Hepatocyte (in vitro differentiated cells): ENCODE measurements at regions not wholly inside any gene's neighbourhood (a gene's known extent, or its start where the extent isn't known, plus 50 kb on each side); places are given as distances from the start of the nearest gene placed in this dataset.

Source experiments
- DNase-seq: peaks from one replicate; pipeline ENCODE4 v3.0.0-alpha.2; 2016; ENCODE audit warnings: low spot score
- H2AFZ ChIP-seq: fragments of 200-600 bp; sonication (generic); 2 replicates; pipeline ENCODE4 v1.6.0; 2016; ENCODE audit warnings: antibody characterized with exemption, mild to moderate bottlenecking
- H3K27ac ChIP-seq: fragments of 200-600 bp; sonication (generic); 2 replicates; pipeline ENCODE4 v1.5.1; 2016; ENCODE audit warnings: mild to moderate bottlenecking
- H3K27me3 ChIP-seq: fragments of 200-600 bp; sonication (generic); 2 replicates; pipeline ENCODE4 v1.6.1; 2016
- H3K36me3 ChIP-seq: fragments of 200-600 bp; sonication (generic); replicated peaks from 2 replicates; pipeline ENCODE4 v1.5.1; 2016; ENCODE audit warnings: low read depth; ENCODE audit not compliant: insufficient read depth
- H3K4me1 ChIP-seq: fragments of 200-600 bp; sonication (generic); 2 replicates; pipeline ENCODE4 v1.5.1; 2016; ENCODE audit warnings: mild to moderate bottlenecking, moderate library complexity; ENCODE audit not compliant: insufficient read depth
- H3K4me2 ChIP-seq: fragments of 200-600 bp; sonication (generic); 2 replicates; pipeline ENCODE4 v1.6.0; 2016
- H3K4me3 ChIP-seq: fragments of 200-600 bp; sonication (generic); 2 replicates; pipeline ENCODE4 v1.5.1; 2016; ENCODE audit warnings: mild to moderate bottlenecking
- H3K79me2 ChIP-seq: fragments of 200-600 bp; sonication (generic); 2 replicates; pipeline ENCODE4 v1.6.0; 2017; ENCODE audit warnings: mild to moderate bottlenecking
- H3K9me2 ChIP-seq: fragments of 200-600 bp; sonication (generic); replicated peaks from 2 replicates; pipeline ENCODE4 v1.6.0; 2017; ENCODE audit warnings: mild to moderate bottlenecking; ENCODE audit not compliant: insufficient read depth
- H3K9me3 ChIP-seq: fragments of 200-600 bp; sonication (generic); 2 replicates; pipeline ENCODE4 v1.5.1; 2016; ENCODE audit warnings: low read depth, mild to moderate bottlenecking
- H4K20me1 ChIP-seq: fragments of 200-600 bp; sonication (generic); 2 replicates; pipeline ENCODE4 v1.6.0; 2016; ENCODE audit warnings: mild to moderate bottlenecking; ENCODE audit not compliant: insufficient read depth, poor library complexity, severe bottlenecking
- EZH2 ChIP-seq: fragments of 200-600 bp; sonication (generic); IDR thresholded peaks from 2 replicates; pipeline ENCODE4 v1.6.1; 2016; ENCODE audit warnings: antibody characterized with exemption, mild to moderate bottlenecking, borderline replicate concordance
- EZH2phosphoT487 ChIP-seq: fragments of 200-600 bp; sonication (generic); IDR thresholded peaks from one replicate; pipeline ENCODE4 v1.6.1; 2018; ENCODE audit warnings: antibody characterized with exemption, mild to moderate bottlenecking, low read depth, moderate library complexity; ENCODE audit not compliant: unreplicated experiment, severe bottlenecking
- WGBS: methylation state at CpG from one replicate; pipeline ENCODE4 v1.1.6; 2016; ENCODE audit warnings: low lambda C conversion rate; ENCODE audit errors: missing lambda C conversion rate; 5-methylcytosine and 5-hydroxymethylcytosine counted together
- TF ChIP-seq, protein P1 (sequence below): fragments of 200-600 bp; sonication (generic); IDR thresholded peaks from 2 replicates; pipeline ENCODE4 v1.5.1; 2016; ENCODE audit warnings: antibody characterized with exemption, mild to moderate bottlenecking; ENCODE audit not compliant: poor library complexity

DNA sequence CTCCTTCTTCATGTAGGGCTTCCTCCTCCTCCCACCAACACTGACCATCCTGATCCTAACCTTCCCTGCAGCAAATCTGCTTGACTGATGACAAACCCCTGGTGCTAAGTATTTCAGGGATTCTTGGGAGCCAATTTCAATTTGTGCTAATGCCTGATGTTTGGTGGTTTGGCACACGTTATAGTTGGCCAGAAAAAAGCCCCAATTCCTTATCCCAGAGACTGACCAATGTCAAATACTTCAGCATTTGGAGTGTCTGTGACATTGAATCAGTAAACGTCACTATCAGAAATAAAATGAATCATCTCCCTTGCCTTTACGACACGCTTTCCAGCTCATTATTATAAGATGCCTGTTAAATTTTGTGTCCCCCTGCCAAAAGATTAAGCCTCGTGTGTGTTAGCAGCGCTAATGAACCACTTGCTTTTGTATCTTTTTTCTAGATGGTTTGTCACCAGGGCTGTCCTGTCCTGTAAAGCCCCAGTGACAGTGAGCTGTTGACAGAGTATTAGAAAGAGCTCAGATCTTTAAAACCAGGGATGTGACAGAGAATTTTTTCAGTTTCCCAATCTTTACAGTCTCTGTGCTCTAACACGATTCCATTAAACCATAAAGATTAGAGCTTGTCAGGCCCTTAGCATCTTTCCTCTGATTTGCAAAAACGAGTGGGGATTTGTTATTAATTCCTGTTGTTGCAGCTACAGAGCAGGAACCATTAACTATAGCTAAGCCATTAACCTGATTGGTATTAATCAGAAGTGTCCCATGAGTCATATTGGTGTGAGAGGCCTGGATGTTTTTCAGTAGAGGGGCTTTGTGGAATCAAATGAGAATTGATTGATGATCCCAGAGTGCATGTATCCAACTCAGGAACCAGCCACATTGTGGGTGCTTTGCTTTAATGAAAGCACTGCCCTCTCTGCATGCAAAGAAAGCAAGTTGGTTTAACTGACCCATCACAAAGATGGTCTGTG, 665.1 kb upstream of the PLXNA2 start:
- Histone ChIP-seq H3K27me3 (no peaks in the 10 kb centered on the region), H2AFZ (no peak overlapping the region), H3K27ac (no peak overlapping the region), H3K4me3 (no peak overlapping the region), H3K9me2 (no peaks in the 10 kb centered on the region), H3K36me3 (no peaks in the 10 kb centered on the region), H3K4me1 (no peaks in the 10 kb centered on the region), H3K9me3 (no peaks in the 10 kb centered on the region), H3K4me2 (no peak overlapping the region), H3K79me2 (no peaks in the 10 kb centered on the region), H4K20me1 (no peaks in the 10 kb centered on the region)
- TF ChIP-seq EZH2phosphoT487, result no peak
- TF ChIP-seq, protein P1, sequence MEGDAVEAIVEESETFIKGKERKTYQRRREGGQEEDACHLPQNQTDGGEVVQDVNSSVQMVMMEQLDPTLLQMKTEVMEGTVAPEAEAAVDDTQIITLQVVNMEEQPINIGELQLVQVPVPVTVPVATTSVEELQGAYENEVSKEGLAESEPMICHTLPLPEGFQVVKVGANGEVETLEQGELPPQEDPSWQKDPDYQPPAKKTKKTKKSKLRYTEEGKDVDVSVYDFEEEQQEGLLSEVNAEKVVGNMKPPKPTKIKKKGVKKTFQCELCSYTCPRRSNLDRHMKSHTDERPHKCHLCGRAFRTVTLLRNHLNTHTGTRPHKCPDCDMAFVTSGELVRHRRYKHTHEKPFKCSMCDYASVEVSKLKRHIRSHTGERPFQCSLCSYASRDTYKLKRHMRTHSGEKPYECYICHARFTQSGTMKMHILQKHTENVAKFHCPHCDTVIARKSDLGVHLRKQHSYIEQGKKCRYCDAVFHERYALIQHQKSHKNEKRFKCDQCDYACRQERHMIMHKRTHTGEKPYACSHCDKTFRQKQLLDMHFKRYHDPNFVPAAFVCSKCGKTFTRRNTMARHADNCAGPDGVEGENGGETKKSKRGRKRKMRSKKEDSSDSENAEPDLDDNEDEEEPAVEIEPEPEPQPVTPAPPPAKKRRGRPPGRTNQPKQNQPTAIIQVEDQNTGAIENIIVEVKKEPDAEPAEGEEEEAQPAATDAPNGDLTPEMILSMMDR, result no peak
- no peak for TF ChIP-seq EZH2
- 45% methylated on average over 8 of the region's 8 CpGs for WGBS
- no peak for DNase-seq

DNA sequence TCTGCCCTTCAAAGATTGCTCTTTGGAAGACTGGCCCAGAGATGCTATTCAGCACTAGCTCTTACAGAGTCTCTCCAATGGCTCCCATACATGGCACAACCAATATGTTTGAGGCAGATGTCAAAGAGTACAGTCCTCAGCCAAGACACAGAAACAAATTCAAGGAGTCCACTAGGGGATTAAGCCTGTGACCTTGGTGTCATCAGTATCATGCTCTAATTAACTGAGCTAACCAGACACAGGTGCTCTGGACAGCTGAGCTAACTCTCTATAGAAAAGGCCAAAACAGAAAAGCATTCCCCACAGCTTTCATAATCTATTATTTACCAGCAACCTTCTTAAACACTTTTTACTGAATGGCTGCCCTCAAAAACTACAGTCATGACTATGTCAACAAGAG, 666.0 kb upstream of the PLXNA2 start:
- no peaks in the 10 kb centered on the region for H3K79me2 ChIP-seq
- H3K27ac ChIP-seq, result no peak overlapping the region
- H3K9me2 ChIP-seq, result no peaks in the 10 kb centered on the region
- no peaks in the 10 kb centered on the region for H3K36me3 ChIP-seq
- no peak for DNase-seq
- TF ChIP-seq, protein P1, result no peak
- TF ChIP-seq EZH2phosphoT487 (no peak), EZH2 (no peak)
- H3K27me3 ChIP-seq, result no peaks in the 10 kb centered on the region
- no peak overlapping the region for H3K4me3 ChIP-seq
- H4K20me1 ChIP-seq, result no peaks in the 10 kb centered on the region
- H3K4me2 ChIP-seq, result no peak overlapping the region
- no peak overlapping the region for H2AFZ ChIP-seq
- H3K9me3 ChIP-seq, result no peaks in the 10 kb centered on the region
- no peaks in the 10 kb centered on the region for H3K4me1 ChIP-seq

DNA sequence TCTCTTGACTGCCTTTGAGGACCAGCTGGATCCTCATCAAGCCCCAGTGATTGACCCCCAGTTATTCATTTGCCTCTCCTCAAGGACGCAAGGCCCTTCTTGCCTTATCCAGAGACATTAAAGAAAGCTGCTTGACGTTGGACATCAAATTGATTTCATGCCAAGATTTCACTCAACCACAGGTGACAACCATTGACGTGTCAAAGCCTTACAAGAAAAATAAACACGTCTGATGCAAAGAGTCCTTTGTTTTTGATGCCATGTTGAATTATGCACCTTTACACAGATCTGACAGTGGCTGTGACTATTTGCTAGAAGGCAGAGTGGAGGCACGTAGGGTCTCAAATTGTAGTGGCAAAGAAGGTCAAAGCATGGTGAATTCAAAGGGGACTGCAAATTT, 666.2 kb upstream of the CAMK1G start:
- Histone ChIP-seq H3K4me2 (no peak overlapping the region), H3K36me3 (no peaks in the 10 kb centered on the region), H3K4me3 (no peak overlapping the region), H3K27me3 (no peaks in the 10 kb centered on the region), H3K9me2 (no peaks in the 10 kb centered on the region), H3K79me2 (no peaks in the 10 kb centered on the region), H3K9me3 (no peaks in the 10 kb centered on the region), H3K27ac (no peak overlapping the region), H4K20me1 (no peaks in the 10 kb centered on the region), H3K4me1 (no peaks in the 10 kb centered on the region), H2AFZ (no peak overlapping the region)
- WGBS, result 84% methylated on average over 5 of the region's 5 CpGs
- DNase-seq, result no peak
- TF ChIP-seq, protein P1, result no peak
- no peak for TF ChIP-seq EZH2
- TF ChIP-seq EZH2phosphoT487, result no peak
